ENCODE measurements at regions not wholly inside any gene's neighbourhood (a gene's known extent, or its start where the extent isn't known, plus 50 kb on each side); places are given as distances from the start of the nearest gene placed in this dataset.

- CTCF ChIA-PET, result no interaction called here
- TF ChIP-seq MAZ (IDR thresholded peaks at IDR 0.05; ENCODE audit: borderline replicate concordance, low read depth, low read length), result no peak
- TF ChIP-seq CEBPB (IDR thresholded peaks at IDR 0.05; ENCODE audit: low read depth, low read length), result 0 out of 2 replicates have a peak, but pooled peaks have one; percentile 11
- TF ChIP-seq SMC3 (IDR thresholded peaks at IDR 0.05; ENCODE audit: low read depth, low read length), result no peak
- Histone ChIP-seq H3K4me1 (ENCODE audit: control insufficient read depth, insufficient read depth, low read length) (no peaks in the 10 kb centered on the region), H3K27ac (ENCODE audit: insufficient read depth, low read length) (no peak overlapping the region), H4K8ac (ENCODE audit: low read depth in 2 of 2, low read length in 2 of 2) (no peak overlapping the region), H2AK9ac (replicated peaks; ENCODE audit: low read depth, low read length, poor library complexity) (no peak overlapping the region), H3K9me1 (ENCODE audit: insufficient read depth, low read length) (no peaks in the 10 kb centered on the region), H2BK15ac (ENCODE audit: low read depth, low read length) (no peak overlapping the region), H3K14ac (replicated peaks; ENCODE audit: low read depth, low read length) (no peak overlapping the region), H3K36me3 (ENCODE audit: control insufficient read depth, insufficient read depth, low read length) (no peaks in the 10 kb centered on the region), H3K56ac (ENCODE audit: extremely low read depth, insufficient read depth, low read length) (no peak overlapping the region), H3K27me3 (ENCODE audit: control insufficient read depth, insufficient read depth, low read length) (no peaks in the 10 kb centered on the region), H2BK5ac (ENCODE audit: low read depth, low read length, poor library complexity, severe bottlenecking) (no peak overlapping the region), H3K4ac (ENCODE audit: low read depth, low read length) (no peak overlapping the region), H3K9ac (ENCODE audit: low read depth, low read length) (no peak overlapping the region), H3K9me3 (ENCODE audit: control insufficient read depth, insufficient read depth, low read length) (no peaks in the 10 kb centered on the region), H3K4me3 (ENCODE audit: insufficient read depth, low read depth, low read length) (no peak overlapping the region), H2AFZ (replicated peaks; ENCODE audit: low read length, poor library complexity) (no peak overlapping the region), H3K79me1 (ENCODE audit: low read depth in 1 of 2, low read length in 2 of 2) (no peaks in the 10 kb centered on the region), H2AK5ac (ENCODE audit: low read depth, low read length) (no peak overlapping the region), H4K91ac (ENCODE audit: insufficient read depth, low read depth, low read length) (no peak overlapping the region), H4K20me1 (ENCODE audit: insufficient read depth, low read length) (no peaks in the 10 kb centered on the region), H2BK20ac (ENCODE audit: low read depth, low read length) (no peak overlapping the region), H4K5ac (ENCODE audit: low read depth, low read length) (no peak overlapping the region), H3K23ac (ENCODE audit: low read depth, low read length) (no peak overlapping the region), H2BK120ac (ENCODE audit: low read depth, low read length) (no peak overlapping the region), H3K4me2 (ENCODE audit: low read depth, low read length) (no peak overlapping the region), H3K18ac (ENCODE audit: low read depth, low read length) (no peak overlapping the region)
- intact Hi-C loops (cut with micrococcal nuclease) (no loop called here), in situ Hi-C loops (cut with MboI; ENCODE audit: low sequenced_read_pairs) (no loop called here), dilution Hi-C loops (cut with HindIII; ENCODE audit: low sequenced_read_pairs, unreplicated experiment) (no loop called here)
- WGBS, 2 experiments (ENCODE audit: extremely low coverage in 2 of 2, insufficient read length in 1 of 2), result no CpG with 5 or more reads among the region's 2 CpGs
- POLR2A ChIA-PET (ENCODE audit: unreplicated experiment), result no interaction called here
- DNase-seq (no peak), ATAC-seq (ENCODE audit: low read depth) (no peak)
- no TSS peak for BruUV-seq (replicated peaks)
Observed at GRCh38 chr4:11774346-11774745, 345.7 kb upstream of the HS3ST1 start.
